ENCODE measurements at regions not wholly inside any gene's neighbourhood (a gene's known extent, or its start where the extent isn't known, plus 50 kb on each side); places are given as distances from the start of the nearest gene placed in this dataset.

- TF ChIP-seq CTCF (IDR thresholded peaks at IDR 0.05) (no peak), POLR2A (IDR thresholded peaks at IDR 0.05) (no peak)
Measured at GRCh38 chr4:57437649-57438048, 327.5 kb upstream of the IGFBP7 start.
